HG02970 (cell line): ENCODE measurements at regions not wholly inside any gene's neighbourhood (a gene's known extent, or its start where the extent isn't known, plus 50 kb on each side); places are given as distances from the start of the nearest gene placed in this dataset.
"Not testable (repeated sequence)": the region's sequence is repeated elsewhere in the genome, so short reads cannot be mapped to it uniquely, and the experiment has no call there.

Source experiments
- ATAC-seq: cut with Tn5 transposase; IDR thresholded peaks from one replicate; pipeline ENCODE4 v1.9.1; 2021; ENCODE audit warnings: mild to moderate bottlenecking, moderate library complexity, moderate number of reproducible peaks; ENCODE audit not compliant: unreplicated experiment, low FRiP score

- no peak for ATAC-seq
These were observed 247.5 kb downstream of the VAPA start for GRCh38 chr18:10161315-10161714.

GRCh38 chr18:10162340-10162739 lies 248.5 kb downstream of the VAPA start:
- ATAC-seq, result no peak

- no peak for ATAC-seq
These were observed 250.7 kb downstream of the VAPA start for GRCh38 chr18:10164271-10165071.

- ATAC-seq, result no peak
These were observed 252.5 kb downstream of the VAPA start for GRCh38 chr18:10166164-10166807.

GRCh38 chr18:10167759-10168158 lies 253.9 kb downstream of the VAPA start:
- ATAC-seq, result no peak

GRCh38 chr18:10168477-10168876 lies 254.7 kb downstream of the VAPA start:
- no peak for ATAC-seq

- ATAC-seq, result no peak
These were observed 255.3 kb downstream of the VAPA start for GRCh38 chr18:10169064-10169562.

GRCh38 chr18:10169814-10170213 lies 256.0 kb downstream of the VAPA start:
- ATAC-seq, result no peak

- no peak for ATAC-seq
These were observed 256.6 kb downstream of the VAPA start for GRCh38 chr18:10170375-10170774.

GRCh38 chr18:10175333-10175732 lies 261.5 kb downstream of the VAPA start:
- not testable (repeated sequence) for ATAC-seq

- not testable (repeated sequence) for ATAC-seq
These were observed 265.5 kb downstream of the VAPA start for GRCh38 chr18:10179326-10179725.

GRCh38 chr18:10182009-10182624 lies 268.3 kb downstream of the VAPA start:
- ATAC-seq, result no peak

GRCh38 chr18:10184776-10185175 lies 269.7 kb upstream of the APCDD1 start:
- no peak for ATAC-seq

- no peak for ATAC-seq
These were observed 265.2 kb upstream of the APCDD1 start for GRCh38 chr18:10188971-10189810.

GRCh38 chr18:10190564-10190963 lies 263.9 kb upstream of the APCDD1 start:
- ATAC-seq, result no peak

GRCh38 chr18:10193444-10193843 lies 261.0 kb upstream of the APCDD1 start:
- ATAC-seq, result no peak

GRCh38 chr18:10194592-10194991 lies 259.8 kb upstream of the APCDD1 start:
- ATAC-seq, result no peak

GRCh38 chr18:10195529-10195928 lies 258.9 kb upstream of the APCDD1 start:
- ATAC-seq, result no peak

- ATAC-seq, result no peak
These were observed 257.3 kb upstream of the APCDD1 start for GRCh38 chr18:10197097-10197496.

GRCh38 chr18:10201226-10201625 lies 253.2 kb upstream of the APCDD1 start:
- ATAC-seq, result no peak
